Peyer's patch (tissue), 4 donors: ENCODE measurements at regions not wholly inside any gene's neighbourhood (a gene's known extent, or its start where the extent isn't known, plus 50 kb on each side); places are given as distances from the start of the nearest gene placed in this dataset.
"Not testable (repeated sequence)": the region's sequence is repeated elsewhere in the genome, so short reads cannot be mapped to it uniquely, and the experiment has no call there.

Experiments used
- POLR2A ChIP-seq, 2 donors: fragments of 450-650 bp; IDR thresholded peaks; one replicate each; pipeline ENCODE4 v1.5.1; 2017; ENCODE audit warnings: antibody characterized with exemption in 2 of 2, mild to moderate bottlenecking in 2 of 2, moderate library complexity in 2 of 2
- TF ChIP-seq, protein P1 (sequence below), 6 experiments: fragments of 450-650 bp in 4 of 6; fragments of 200-600 bp in 2 of 6; sonication (generic) in 1 of 6; IDR thresholded peaks; one replicate each; pipeline ENCODE4 v1.5.1; 2017 to 2019; ENCODE audit warnings: antibody characterized with exemption in 6 of 6, mild to moderate bottlenecking in 3 of 6, moderate library complexity in 1 of 6

DNA sequence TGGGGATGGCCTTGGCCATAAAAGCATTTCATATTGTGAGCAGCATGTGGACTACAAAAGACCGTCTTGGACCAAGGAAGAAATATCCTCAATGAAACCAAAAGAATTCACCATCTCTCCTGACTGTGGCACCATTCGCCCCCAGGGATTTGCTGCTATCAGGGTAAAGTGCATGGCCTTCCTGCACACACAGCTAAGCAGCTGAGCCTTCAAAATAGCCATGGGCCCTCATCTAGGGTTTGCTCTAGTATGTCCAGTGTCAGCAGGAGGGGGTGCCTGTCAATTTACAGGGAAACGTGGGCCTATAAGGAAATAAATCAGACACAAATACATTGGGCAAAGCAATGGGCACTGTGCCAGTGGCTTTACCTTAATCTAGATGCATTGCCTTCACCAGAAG lies 296.6 kb upstream of the NBPF12 start:
- TF ChIP-seq, protein P1, sequence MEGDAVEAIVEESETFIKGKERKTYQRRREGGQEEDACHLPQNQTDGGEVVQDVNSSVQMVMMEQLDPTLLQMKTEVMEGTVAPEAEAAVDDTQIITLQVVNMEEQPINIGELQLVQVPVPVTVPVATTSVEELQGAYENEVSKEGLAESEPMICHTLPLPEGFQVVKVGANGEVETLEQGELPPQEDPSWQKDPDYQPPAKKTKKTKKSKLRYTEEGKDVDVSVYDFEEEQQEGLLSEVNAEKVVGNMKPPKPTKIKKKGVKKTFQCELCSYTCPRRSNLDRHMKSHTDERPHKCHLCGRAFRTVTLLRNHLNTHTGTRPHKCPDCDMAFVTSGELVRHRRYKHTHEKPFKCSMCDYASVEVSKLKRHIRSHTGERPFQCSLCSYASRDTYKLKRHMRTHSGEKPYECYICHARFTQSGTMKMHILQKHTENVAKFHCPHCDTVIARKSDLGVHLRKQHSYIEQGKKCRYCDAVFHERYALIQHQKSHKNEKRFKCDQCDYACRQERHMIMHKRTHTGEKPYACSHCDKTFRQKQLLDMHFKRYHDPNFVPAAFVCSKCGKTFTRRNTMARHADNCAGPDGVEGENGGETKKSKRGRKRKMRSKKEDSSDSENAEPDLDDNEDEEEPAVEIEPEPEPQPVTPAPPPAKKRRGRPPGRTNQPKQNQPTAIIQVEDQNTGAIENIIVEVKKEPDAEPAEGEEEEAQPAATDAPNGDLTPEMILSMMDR (IDR thresholded peaks at IDR 0.05): not testable (repeated sequence)
- not testable (repeated sequence) for TF ChIP-seq POLR2A (IDR thresholded peaks at IDR 0.05)
